Thoracic aorta (tissue), 2 donors: ENCODE measurements at regions not wholly inside any gene's neighbourhood (a gene's known extent, or its start where the extent isn't known, plus 50 kb on each side); places are given as distances from the start of the nearest gene placed in this dataset.
"Not testable (repeated sequence)": the region's sequence is repeated elsewhere in the genome, so short reads cannot be mapped to it uniquely, and the experiment has no call there.

ENCODE experiments used
- ATAC-seq: fragments of 150-250 bp; one replicate; pipeline ENCODE4 v1.8.0; 2017; ENCODE audit warnings: low read depth; ENCODE audit not compliant: insufficient number of reproducible peaks, low FRiP score
- DNase-seq: peaks from one replicate; pipeline ENCODE4 v3.0.0-alpha.2; 2020; ENCODE audit warnings: low spot score
- H3K27ac ChIP-seq, 2 donors: fragments of 200-600 bp; sonication (generic); 1 replicate in 1 of 2; 2 replicates in 1 of 2; pipeline ENCODE4 v1.5.1; 2016; ENCODE audit warnings: mild to moderate bottlenecking in 2 of 2, moderate library complexity in 2 of 2
- H3K27me3 ChIP-seq: fragments of 200-600 bp; sonication (generic); replicated peaks from 2 replicates; pipeline ENCODE4 v1.6.0; 2016; ENCODE audit warnings: mild to moderate bottlenecking; ENCODE audit not compliant: insufficient read depth
- H3K36me3 ChIP-seq: fragments of 200-600 bp; sonication (generic); one replicate; pipeline ENCODE4 v1.5.1; 2016
- H3K4me1 ChIP-seq, 2 donors: fragments of 200-600 bp; sonication (generic); 1 replicate in 1 of 2; 2 replicates in 1 of 2; pipeline versions ENCODE4 v1.5.1 to v1.6.0; 2016; ENCODE audit warnings: low read depth in 2 of 2, mild to moderate bottlenecking in 1 of 2; ENCODE audit not compliant: control insufficient read depth in 1 of 2
- H3K4me3 ChIP-seq: fragments of 200-600 bp; sonication (generic); 2 replicates; pipeline ENCODE4 v1.5.1; 2016; ENCODE audit warnings: mild to moderate bottlenecking
- H3K9me3 ChIP-seq: fragments of 200-600 bp; sonication (generic); 2 replicates; pipeline ENCODE4 v1.5.1; 2016
- TF ChIP-seq, protein P1 (sequence below): fragments of 200-600 bp; sonication (generic); IDR thresholded peaks from one replicate; pipeline ENCODE4 v1.5.1; 2019; ENCODE audit warnings: antibody characterized with exemption

- no peak for DNase-seq
- Histone ChIP-seq H3K9me3 (no peaks in the 10 kb centered on the region), H3K4me3 (no peak overlapping the region), H3K27ac (no peak overlapping the region), H3K27me3 (no peaks in the 10 kb centered on the region), H3K4me1 (no peaks in the 10 kb centered on the region), H3K36me3 (no peaks in the 10 kb centered on the region)
- ATAC-seq: no peak
- TF ChIP-seq, protein P1, sequence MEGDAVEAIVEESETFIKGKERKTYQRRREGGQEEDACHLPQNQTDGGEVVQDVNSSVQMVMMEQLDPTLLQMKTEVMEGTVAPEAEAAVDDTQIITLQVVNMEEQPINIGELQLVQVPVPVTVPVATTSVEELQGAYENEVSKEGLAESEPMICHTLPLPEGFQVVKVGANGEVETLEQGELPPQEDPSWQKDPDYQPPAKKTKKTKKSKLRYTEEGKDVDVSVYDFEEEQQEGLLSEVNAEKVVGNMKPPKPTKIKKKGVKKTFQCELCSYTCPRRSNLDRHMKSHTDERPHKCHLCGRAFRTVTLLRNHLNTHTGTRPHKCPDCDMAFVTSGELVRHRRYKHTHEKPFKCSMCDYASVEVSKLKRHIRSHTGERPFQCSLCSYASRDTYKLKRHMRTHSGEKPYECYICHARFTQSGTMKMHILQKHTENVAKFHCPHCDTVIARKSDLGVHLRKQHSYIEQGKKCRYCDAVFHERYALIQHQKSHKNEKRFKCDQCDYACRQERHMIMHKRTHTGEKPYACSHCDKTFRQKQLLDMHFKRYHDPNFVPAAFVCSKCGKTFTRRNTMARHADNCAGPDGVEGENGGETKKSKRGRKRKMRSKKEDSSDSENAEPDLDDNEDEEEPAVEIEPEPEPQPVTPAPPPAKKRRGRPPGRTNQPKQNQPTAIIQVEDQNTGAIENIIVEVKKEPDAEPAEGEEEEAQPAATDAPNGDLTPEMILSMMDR: no peak
Measured at GRCh38 chr12:59298296-59298695, 297.5 kb upstream of the SLC16A7 start.

GRCh38 chr12:59294221-59294620 lies 301.6 kb upstream of the SLC16A7 start:
- Histone ChIP-seq H3K9me3 (no peaks in the 10 kb centered on the region), H3K4me3 (no peak overlapping the region), H3K27ac (no peak overlapping the region), H3K36me3 (no peaks in the 10 kb centered on the region), H3K27me3 (no peaks in the 10 kb centered on the region), H3K4me1 (no peaks in the 10 kb centered on the region)
- DNase-seq (no peak), ATAC-seq (no peak)
- TF ChIP-seq, protein P1: no peak

DNA sequence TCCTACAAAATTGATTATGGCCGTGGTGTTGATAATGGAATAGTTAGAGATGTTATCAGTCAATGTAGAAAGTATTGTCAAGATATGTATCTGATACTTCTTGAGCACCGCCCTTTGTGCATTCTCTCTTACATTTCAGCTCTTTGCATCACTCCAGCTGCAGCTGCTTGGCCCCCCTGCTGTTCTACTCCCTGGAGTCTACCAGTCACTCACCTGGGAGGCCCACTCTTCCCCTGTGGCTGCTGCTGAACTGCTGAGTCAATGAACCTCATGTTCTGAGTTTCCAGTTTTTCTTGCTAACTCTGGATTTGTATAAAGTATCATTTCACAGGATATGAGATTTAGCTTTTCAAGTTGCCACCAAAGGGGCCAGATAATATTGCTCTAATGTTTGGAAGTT lies 312.8 kb upstream of the SLC16A7 start:
- no peak for ATAC-seq
- TF ChIP-seq, protein P1: no peak

DNA sequence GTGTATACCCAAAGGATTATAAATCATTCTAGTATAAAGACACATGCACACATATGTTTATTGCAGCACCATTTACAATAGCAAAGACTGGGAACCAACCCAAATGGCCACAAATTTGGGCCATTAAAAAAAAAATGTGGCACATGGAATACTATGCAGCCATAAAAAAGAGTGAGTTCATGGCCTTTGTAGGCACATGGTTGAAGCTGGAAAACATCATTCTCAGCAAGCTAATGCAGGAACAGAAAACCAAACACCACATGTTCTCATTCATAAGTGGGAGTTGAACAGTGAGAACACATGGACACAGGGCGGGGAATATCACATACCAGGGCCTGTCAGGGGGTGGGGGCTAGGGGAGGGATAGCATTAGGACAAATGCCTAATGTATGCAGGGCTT lies 322.3 kb upstream of the SLC16A7 start:
- not testable (repeated sequence) for H3K27ac ChIP-seq, ATAC-seq, H3K36me3 ChIP-seq, DNase-seq, H3K27me3 ChIP-seq, H3K9me3 ChIP-seq, H3K4me1 ChIP-seq, H3K4me3 ChIP-seq

More for the DNA sequence above, 312.8 kb upstream of the SLC16A7 start:
- Histone ChIP-seq H3K9me3 (no peaks in the 10 kb centered on the region), H3K4me3 (no peak overlapping the region), H3K36me3 (no peaks in the 10 kb centered on the region), H3K27me3 (no peaks in the 10 kb centered on the region), H3K4me1 (no peaks in the 10 kb centered on the region), H3K27ac (no peak overlapping the region)
- no peak for DNase-seq

DNA sequence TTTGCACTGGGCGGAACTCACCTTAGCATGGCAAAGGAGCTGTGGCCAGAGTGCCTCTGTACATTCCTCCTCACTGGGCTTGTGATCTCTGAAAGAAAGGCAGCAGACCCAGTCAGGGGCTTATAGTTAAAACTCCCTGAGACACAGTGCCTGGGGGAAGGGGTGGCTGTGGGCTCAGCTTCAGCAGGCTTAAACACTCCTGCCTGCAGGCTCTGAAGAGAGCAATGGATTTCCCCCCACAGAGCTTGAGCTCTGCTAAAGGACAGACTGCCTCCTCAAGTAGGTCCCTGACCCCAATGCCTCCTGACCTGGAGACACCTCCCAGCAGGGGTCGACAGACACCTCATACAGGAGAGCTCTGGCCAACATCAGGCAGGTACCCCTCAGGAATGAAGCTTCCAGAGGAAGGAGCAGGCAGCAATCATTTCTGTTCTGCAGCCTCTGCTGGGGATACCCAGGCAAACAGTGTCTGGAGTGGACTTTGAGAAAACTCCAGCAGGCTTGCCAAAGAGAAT lies 327.5 kb upstream of the SLC16A7 start:
- DNase-seq (no peak), ATAC-seq (no peak)
- Histone ChIP-seq H3K36me3 (no peaks in the 10 kb centered on the region), H3K4me1 (no peaks in the 10 kb centered on the region), H3K27me3 (no peaks in the 10 kb centered on the region), H3K27ac (no peak overlapping the region), H3K9me3 (peaks cover 3% of the 10 kb centered on the region), H3K4me3 (no peak overlapping the region)
- TF ChIP-seq, protein P1: no peak

- H3K36me3 ChIP-seq: no peaks in the 10 kb centered on the region
- ATAC-seq: no peak
Measured at GRCh38 chr12:59260202-59260601, 335.6 kb upstream of the SLC16A7 start.

More at GRCh38 chr12:59260202-59260601, 335.6 kb upstream of the SLC16A7 start:
- Histone ChIP-seq H3K9me3 (no peaks in the 10 kb centered on the region), H3K4me3 (no peak overlapping the region), H3K4me1 (no peaks in the 10 kb centered on the region), H3K27ac (no peak overlapping the region), H3K27me3 (no peaks in the 10 kb centered on the region)
- no peak for DNase-seq
- TF ChIP-seq, protein P1: no peak
